T-helper 9 cell (primary cell): ENCODE measurements at regions not wholly inside any gene's neighbourhood (a gene's known extent, or its start where the extent isn't known, plus 50 kb on each side); places are given as distances from the start of the nearest gene placed in this dataset.
"Not testable (repeated sequence)": the region's sequence is repeated elsewhere in the genome, so short reads cannot be mapped to it uniquely, and the experiment has no call there.

ENCODE experiments used
- DNase-seq: peaks from one replicate; pipeline ENCODE4 v3.0.0-alpha.2; 2020

DNA sequence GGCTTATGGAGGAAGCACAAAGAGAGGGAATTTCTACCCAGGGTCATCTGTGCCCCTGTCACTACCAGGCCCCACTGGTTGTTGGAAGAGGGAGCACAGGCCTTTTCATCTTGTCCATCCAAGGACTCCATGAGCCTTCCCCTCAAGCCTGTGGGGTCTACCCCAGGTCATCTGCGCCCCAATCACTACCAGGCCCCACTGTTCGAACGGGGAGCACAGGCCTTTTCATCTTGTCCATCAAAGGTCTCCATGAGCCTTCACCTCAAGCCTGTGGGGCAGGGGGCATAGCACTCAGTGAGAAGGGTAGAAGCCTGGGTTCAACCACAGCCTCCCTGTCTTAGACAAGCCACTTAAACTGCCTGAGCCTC is 101.5 kb upstream of the CDH5 start:
- no peak for DNase-seq

DNA sequence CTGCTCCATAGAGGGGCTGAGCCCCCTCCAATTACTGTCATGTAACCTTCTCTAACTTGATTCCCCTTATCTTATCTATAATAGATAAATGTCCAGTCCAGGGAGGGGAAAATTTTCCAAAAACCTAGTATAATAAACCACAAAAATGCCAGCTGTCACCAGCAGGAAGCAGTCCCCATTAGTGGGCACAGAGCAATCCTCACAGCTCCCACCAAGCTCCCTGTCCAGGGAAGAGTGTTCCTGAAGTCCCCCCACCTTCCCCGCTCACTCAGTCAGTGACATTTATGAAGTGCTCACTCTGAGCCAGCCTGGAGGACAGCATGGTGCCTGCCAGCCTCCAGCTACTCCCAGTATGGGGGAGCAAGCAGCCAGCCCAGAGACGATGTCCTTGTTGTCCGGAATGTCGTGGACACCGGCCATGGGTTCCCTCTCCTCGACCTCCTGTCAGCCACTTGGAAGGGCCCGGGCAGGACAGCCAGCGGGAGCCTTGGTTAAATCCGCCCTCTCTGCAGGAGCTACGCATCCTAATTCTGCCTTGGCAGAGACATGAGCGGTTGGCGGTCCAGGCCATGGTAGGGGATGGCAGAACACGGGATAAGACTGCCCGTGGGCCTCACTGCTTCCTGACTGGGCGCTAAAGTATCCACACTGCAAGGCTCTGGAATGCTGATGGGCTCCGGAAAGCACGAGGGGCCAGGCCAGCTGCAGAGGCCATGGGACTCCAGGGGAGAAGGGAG is 102.0 kb upstream of the CDH5 start:
- no peak for DNase-seq

DNA sequence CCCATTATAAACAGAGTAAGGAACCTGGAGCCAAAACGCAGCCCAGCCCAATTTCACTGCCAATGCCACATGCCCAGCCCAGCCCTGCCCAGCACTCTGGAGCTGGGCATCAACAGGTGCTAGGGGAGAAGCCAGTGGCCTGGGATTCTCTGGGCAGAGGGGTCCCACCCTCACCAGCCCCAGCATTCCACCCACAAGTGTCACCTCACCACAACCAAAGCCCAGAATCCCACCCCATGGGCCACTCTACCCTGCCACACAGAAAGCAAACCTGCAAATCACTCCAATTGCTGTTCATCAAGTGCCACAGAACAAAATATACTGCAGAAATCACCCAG is 102.5 kb upstream of the CDH5 start:
- no peak for DNase-seq

DNA sequence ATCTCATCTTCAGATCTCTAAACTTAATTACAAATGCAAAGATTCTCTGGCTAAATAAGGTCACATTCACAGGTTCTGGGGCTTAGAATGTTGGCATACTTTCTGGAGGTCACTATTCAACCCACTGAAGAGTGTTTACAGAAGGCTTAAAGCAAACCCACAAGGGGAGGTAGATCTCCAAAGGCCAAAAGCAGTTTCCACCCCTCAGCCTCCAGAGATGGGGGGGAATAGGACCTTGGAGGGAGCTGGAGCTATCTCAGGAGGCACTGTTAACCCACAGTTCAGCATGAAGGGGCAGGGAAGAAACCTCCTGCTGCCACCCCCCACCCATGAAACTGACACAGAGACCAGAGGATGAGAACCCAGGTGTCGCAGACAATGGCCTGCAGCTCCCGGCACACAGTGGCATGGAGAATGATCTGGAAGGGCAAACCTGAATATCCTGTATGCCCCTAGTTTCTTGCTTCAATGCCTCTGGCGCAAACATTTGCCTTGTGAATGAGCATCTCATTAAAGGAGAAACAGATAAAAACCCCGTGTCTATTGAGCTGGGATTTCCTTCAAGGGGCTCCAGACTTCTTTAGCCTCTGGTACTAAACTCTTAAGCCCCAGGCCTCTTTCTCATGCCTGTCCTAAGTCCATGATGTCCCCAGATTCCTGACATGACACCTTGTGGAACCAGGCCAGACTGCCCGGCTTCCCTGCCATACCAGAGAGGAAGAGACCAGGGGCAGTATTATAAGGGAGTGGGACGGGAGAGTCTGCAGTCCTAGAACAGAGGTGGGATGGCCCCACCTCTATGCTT is 103.1 kb upstream of the CDH5 start:
- no peak for DNase-seq

DNA sequence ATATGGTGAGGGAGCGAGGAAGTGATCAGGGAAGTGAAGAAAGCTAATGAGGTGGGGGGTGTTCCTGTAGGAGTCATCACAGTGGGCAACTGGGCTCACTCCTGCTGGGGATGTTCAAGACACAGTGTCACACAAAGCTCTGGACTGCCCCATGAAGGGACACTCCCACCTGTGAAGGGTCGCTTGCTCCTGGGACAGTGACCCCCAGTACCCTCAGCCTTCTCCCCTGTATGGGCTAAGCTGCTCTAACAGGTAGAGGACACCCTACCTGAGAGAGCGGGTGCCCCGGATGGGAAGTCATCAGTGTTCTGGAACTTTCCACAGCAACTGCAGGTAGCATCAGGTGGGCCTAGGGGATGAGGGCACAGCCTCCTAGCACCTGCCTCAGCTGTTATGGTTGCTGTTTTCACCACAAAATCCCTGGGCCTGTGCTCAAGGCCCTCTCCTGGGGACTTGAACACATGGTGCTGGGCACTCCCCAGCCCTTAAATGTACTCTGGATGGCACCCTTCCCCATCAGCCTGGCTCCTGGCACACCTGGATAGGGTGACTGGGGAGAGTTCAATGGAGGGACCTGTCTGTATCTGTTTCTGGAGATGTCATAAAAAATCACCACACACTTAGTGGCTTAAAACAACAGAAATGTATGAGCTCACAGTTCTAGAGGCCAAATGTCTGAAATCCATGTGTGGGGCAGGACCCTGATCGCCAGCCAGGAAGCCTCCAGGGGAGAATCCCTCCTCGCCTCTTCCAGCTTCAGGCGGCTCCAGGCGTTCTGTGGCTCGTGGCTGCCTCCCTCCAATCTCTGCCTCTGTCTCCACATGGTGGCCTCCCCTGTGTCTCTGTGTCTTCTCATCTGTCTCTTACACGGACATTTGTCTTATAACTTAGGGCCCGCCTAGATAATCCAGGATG is 104.0 kb upstream of the CDH5 start:
- DNase-seq = no peak

DNA sequence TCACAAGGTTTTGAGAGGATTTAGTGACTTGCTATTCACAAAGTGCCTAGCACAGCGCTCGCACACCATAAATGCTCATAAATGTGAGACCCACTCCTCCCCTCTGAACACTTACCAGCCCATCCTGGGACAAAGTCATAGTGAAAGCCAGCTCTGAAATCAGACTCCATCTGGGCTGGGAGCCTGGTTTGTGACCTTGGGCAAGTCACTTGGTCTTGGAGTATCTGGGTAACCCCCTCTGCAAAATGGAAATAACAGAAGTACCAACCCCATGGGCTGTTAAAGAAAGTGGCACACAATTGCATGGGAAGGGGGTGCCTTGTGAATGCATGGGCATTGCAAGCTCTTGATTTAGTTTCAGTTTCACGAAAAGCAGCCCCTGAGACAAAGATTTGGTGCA is 104.7 kb upstream of the CDH5 start:
- no peak for DNase-seq

DNA sequence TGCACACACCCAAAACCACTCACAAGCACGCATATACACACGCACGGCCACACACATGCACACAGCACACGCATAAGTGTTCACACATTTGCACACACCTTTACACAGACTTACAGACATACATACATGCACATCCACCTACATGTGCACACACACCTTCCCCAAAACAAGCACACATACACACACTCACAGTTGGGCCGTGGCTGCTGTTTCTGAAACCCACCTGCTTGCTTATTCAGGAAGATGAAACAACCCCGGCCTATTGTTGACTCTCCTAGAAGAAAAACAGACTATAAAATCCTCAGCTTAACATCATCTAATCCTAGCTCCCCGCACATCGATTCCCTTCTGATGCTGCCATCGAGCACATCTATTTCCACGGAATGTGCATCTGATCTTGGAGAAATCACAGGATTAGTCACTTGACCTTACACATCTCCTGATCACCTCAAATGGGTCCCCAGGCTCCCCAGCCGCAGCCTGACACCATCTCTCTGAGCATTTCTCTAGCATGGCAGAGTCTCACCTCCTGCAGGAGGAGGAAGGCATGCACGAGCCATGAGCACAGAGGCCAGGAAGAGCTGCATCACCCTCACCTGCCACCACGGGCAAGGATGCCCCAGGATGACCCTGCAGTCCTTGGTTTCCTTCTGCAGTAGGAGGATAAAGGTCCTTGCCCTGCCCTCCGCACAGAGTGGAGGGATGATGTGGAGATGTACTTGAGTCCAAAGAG is 105.8 kb upstream of the CDH5 start:
- DNase-seq = no peak

DNA sequence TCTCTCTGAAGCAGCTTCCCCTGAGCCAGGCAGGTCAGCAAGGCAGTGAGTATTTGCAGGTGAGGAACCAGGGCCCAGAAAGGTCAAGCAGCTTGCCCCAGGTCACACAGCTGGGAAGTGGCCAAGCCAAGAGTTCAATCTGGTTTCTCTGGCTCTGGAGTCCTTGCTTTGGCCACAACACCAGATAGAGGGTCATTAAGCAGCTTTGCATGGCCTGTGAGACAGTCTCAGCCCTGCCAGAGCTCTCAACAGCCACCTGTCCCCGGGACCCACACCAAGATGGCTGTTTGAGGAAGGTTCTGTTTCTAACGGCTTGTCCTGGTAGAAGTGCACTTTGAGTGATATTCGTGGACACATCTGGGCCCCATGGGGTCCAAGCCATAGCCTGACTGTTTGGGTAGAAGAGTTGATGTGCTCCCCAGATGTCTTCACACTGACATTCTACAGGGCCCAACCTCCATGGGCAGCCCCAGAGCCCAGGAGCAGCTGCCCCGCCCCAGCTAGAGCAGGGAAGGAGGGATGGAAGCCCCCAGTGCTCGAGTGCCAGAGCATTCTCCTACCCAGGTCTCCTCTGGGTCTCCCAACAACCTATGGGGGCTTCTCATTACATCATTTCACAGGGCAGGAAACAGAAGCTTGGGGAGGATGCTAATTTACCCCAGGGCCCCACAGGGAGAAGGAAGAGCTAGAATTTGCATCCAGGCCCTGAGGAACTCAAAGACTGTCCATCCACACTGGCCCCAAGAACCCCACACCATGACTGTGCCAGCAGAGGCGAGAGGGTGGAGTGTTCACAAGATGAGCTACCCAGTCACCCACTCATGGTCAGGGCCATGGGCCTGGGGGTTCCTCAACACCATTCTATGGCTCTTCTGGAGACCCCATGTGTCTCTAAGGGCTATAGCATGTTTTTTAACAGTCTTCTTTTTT is 107.3 kb upstream of the CDH5 start:
- DNase-seq = no peak

DNA sequence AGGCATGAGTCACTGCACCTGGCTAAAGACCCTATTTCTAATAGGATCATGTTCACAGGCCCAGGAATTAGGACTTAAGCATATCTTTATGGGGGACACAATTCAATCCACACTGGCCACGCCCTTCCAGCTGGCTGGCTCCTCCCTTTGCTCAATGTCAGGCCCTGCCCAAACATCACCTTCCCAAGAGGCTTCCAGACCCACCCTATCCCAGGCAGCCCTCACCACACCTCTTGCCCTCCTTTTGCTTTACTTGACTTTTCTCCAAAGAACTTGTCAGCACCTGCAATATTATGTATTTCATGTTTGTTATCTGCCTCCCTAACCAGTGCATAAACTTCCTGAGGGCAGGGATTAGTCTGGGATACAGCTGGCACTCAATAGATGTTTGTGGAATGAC is 109.6 kb upstream of the CDH5 start:
- DNase-seq = no peak

DNA sequence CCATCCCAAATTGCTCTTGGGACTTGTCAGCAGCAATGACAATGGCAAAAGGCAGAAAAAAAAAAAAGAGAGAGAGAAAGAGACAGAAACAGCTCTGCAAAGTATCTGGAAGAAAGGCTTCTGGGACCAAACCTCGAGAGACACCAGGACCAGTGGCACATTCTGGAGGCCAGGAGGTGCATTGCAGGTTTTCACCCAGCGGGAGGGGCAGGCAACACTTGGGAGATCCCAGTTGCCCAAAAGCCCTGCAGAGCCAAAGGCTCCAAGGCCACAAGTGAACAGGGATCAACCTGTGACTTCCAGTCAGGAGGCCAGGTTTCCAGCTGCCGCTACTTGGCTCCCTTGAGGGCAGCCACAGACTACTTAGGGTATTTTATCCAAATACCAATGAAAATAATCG is 110.8 kb upstream of the CDH5 start:
- no peak for DNase-seq

DNA sequence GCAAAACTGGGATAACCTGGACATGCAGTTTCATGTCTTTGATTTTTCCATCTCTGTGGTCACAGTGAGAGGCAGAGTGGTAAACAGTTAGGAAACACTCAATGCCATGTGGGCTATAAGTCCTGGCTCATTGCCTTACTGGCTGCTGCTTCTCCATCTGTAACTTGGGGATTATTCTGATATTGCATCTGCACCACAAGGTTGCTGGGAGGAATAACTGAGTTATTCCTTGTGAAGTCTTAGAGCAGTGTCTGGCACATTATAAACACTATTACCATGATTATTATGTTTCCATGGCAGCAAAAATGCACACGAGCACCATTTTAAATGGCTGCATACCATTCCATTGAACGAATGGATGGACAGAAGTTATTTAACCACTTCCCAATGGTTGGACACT is 111.7 kb upstream of the CDH5 start:
- DNase-seq = no peak

DNA sequence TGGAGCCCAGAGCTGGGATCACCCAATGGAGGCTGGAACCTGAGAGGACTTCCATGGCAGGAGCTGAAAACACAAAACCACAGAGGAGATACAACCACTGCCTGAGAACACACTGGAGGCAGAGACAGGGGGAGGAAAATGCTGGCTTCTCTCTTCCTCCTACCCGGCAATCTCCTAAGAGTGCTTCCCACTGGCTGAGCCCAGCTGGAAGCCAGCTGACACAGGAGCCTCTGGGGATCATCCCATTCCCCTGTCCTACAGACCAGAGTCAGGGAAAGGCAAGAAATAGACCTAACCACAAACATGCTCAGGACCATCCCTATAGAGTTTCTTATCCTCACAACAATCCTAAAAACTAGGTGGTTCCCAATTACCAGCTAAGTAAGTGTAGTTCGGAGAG is 112.4 kb upstream of the CDH5 start:
- DNase-seq = no peak

DNA sequence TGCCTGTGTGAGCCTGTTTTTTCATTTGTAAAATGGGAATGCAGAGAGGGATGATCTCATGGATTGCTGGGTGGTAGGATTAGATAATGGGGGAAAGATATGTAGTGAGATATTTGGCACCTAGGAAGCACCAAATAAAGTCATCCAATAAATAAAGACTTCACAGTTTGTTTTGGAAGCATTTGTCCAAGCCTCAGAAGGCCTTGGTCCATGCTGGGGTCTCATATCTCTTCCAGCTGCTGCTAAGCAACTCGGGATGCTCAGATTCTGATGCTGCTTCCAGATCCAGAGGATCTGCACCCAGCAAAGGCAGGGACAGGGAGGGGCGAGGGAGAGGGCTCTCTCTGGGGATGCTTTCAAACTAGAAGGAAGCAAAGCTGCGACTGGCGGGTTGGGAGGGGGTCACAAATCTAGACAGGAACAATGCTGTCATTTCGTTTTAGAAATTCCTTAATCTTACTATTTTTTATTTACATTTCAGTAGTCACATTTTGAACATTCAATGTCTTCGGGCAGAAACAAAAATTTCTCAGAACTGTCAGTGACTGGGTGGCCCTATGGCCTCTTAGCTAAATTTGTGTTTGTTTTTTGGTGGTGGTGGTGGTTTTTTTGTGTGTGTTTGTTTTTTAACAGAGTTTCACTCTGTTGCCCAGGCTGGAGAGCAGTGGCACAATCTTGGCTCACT is 114.9 kb upstream of the CDH5 start:
- no peak for DNase-seq

DNA sequence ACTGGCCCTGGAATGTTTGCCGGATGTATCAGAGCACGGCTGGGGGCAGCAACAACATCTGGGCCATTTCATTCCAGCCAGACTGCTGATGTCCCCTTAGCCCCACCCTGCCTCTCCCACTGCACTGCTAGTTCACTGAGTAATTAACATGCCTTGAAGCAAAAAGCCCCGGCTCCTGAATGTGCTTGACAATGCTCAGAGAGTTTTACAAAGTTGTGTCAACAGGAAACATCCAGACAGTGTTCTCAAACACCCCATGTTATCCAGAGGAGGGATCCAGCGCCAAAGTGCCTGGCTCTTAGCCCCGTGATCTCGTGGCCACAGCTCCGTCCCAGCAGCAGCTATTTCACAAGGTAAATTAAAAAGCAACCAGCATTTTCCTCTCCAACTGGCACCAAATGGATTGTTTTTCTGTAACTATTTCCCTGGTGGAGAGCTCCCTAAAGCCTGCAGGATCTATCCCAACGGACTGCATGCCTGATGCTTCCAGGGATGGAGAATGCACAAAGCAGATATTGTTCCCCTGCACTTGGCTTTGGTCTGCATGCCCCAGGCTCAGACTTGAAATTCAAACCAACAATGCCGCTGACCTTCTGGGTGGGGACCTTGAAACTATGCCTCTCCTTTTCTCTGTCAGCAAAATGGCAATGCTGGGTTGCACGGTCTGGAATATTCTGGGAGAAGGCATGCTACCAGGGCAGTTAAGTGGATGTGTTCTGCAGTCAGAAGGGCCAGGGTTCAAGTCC is 115.6 kb upstream of the CDH5 start:
- no peak for DNase-seq

DNA sequence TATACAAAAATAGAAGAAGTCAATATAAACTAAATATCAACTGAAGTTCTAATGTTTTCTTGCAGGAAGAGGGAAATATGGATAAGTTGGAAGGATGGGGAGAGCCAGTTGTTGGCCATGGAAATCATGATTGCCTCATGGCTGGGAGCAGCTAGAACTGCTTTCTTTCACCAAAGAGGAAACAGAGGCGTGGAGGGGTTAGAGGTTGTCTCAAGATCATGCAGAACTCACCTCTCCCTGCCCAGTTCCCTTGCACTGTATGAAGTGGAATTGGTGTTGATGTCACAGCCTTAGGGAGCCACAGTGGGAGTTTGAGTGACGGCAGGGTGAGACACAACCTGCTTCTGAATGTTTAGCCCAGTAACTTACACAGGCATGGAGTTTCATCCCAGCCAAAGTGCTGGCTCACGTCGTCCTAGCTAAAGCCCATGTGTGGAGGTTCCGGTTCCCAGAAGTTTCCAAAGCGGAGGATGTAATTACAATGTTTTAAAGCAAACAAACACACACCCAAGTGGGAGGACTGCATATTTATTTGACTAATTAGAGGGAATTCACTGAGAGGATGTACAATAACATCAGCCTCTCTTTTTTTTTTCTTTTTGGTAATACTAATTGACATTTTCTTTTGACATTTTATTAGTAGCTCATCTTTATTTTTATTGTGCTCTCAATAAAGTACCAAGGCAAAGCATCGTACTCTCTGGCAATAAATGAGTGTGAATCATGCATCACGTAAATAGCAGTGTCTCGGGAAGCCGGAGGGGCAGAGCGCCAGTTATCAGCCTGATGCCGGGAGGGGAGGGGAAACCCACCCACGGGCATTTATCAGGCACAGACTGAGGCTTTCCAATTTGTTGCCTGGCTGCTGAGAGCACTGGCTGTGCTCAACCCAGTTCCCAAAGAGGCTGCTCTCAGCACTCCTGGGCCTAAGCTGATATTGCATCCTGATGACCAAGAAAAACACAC is 118.7 kb upstream of the CDH5 start:
- DNase-seq = no peak

DNA sequence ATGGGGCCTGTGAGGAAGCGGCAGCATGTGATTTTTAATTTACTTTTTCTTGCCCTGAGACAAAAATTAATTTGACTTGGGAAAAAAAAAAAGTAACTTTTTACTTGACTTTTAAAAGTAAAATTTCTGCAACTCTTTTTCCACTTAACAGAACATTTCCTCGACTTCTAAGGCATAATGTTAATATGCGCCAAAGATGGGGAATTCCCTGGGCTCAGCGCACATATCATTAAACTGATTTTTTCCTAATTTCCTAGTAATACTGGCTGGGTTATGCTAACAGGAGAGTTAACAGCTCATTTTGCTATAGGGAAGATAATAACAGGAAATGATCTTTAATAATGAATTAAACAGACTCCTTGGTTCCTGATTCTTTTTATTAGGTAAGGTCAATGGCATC is 120.6 kb upstream of the CDH5 start:
- DNase-seq = no peak

DNA sequence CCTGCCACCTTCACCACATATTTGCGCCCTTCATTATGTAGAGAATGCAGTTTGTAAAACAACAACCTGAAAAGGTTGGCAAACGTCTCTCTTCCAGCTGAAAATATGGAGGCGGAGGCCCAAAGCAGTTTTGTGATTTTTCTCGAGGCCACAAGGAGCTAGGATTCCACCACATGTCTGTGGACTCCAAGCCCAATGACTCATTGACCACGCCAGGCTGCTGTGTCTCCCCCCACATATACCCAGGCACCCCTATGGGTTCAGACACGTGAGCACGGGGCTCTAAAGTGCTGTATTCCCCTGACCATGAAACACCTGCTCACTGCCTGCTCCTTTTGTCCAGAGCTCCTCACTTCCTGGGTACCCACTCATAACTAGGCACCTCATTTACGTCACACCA is 121.4 kb upstream of the CDH5 start:
- no peak for DNase-seq

DNA sequence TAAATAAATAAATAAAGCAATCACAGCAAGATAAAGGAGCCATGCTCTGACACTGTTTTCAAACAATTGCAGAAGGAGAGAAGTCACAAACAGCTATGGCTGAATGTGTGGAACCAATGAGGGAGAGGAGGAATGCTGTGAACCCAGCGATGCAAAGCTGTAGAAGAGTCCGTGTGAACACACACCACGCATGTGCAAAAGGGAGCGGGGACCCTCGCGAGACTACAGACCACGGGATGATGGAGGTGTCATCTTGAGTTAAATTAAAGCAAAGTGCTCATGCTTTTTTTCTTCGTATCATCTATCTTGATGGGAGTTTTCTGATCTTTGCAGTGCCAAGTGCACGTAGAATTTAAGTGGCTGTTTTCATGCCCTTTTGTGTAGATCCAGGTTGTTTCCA is 123.8 kb upstream of the CDH5 start:
- DNase-seq = no peak

DNA sequence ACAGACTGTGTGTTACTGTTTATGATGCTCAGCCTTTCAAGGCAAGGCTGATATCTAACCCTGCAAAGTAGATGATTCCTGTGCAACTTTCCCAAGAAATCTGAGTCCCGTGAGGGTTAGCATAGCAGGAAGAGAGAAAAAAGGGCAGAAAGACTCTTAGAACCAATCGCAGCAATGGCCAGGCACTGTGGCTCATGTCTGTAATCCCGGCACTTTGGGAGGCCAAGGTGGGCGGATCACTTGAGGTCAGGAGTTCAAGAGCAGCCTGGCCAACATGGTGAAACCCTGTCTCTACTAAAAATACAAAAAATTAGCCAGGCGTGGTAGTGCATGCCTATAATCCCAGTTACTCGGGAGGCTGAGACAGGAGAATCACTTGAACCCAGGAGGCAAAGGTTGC is 124.3 kb upstream of the CDH5 start:
- not testable (repeated sequence) for DNase-seq
